Neuronal stem cell (in vitro differentiated cells): ENCODE measurements at regions not wholly inside any gene's neighbourhood (a gene's known extent, or its start where the extent isn't known, plus 50 kb on each side); places are given as distances from the start of the nearest gene placed in this dataset.

Experiments used
- DNase-seq: peaks from one replicate; pipeline ENCODE4 v3.0.0-alpha.2; 2013; ENCODE audit warnings: low spot score
- H2AFZ ChIP-seq: one replicate; pipeline ENCODE4 v1.6.1; 2013; ENCODE audit warnings: mild to moderate bottlenecking, low read length, inconsistent platforms
- H2AK5ac ChIP-seq: 2 replicates; pipeline ENCODE4 v1.6.1; 2013; ENCODE audit warnings: low read depth, mild to moderate bottlenecking, inconsistent platforms, low read length, moderate library complexity, mixed read lengths
- H2BK120ac ChIP-seq: 2 replicates; pipeline ENCODE4 v1.6.1; 2013; ENCODE audit warnings: low read depth, mild to moderate bottlenecking, inconsistent platforms, low read length, moderate library complexity, mixed read lengths
- H2BK12ac ChIP-seq: one replicate; pipeline ENCODE4 v1.6.1; 2013; ENCODE audit warnings: low read length, inconsistent platforms
- H2BK15ac ChIP-seq: 2 replicates; pipeline ENCODE4 v1.6.1; 2013; ENCODE audit warnings: mild to moderate bottlenecking, low read length, inconsistent platforms, mixed read lengths
- H2BK5ac ChIP-seq: one replicate; pipeline ENCODE4 v1.6.1; 2013; ENCODE audit warnings: inconsistent platforms, mild to moderate bottlenecking, low read length, moderate library complexity
- H3K14ac ChIP-seq: one replicate; pipeline ENCODE4 v1.6.1; 2013; ENCODE audit warnings: low read length, inconsistent platforms
- H3K18ac ChIP-seq: 2 replicates; pipeline ENCODE4 v1.6.1; 2013; ENCODE audit warnings: low read length, inconsistent platforms
- H3K23ac ChIP-seq: 2 replicates; pipeline ENCODE4 v1.6.1; 2013; ENCODE audit warnings: low read depth, mild to moderate bottlenecking, mixed read lengths, low read length, inconsistent platforms; ENCODE audit not compliant: poor library complexity
- H3K27ac ChIP-seq: replicated peaks from 3 replicates; pipeline ENCODE4 v1.5.1; 2013; ENCODE audit warnings: low read length, inconsistent platforms
- H3K27me3 ChIP-seq, 3 experiments: 2 replicates each; pipeline ENCODE4 v1.6.1; 2013; ENCODE audit warnings: low read length in 3 of 3, mild to moderate bottlenecking in 2 of 3, inconsistent platforms in 1 of 3, low read depth in 1 of 3, mixed read lengths in 1 of 3, moderate library complexity in 1 of 3; ENCODE audit not compliant: control insufficient read depth in 3 of 3, insufficient read depth in 3 of 3
- H3K36me3 ChIP-seq, 2 donors: replicated peaks in 1 of 2; 2 replicates each; pipeline ENCODE4 v1.6.1; 2013; ENCODE audit warnings: low read length in 2 of 2; ENCODE audit not compliant: control insufficient read depth in 2 of 2, insufficient read depth in 2 of 2
- H3K4ac ChIP-seq: 2 replicates; pipeline ENCODE4 v1.6.1; 2013; ENCODE audit warnings: inconsistent platforms, mild to moderate bottlenecking, low read length, moderate library complexity
- H3K4me1 ChIP-seq, 2 donors: 1 replicate in 1 of 2; 2 replicates in 1 of 2; pipeline ENCODE4 v1.6.1; 2013; ENCODE audit warnings: low read length in 2 of 2, low read depth in 1 of 2; ENCODE audit not compliant: control insufficient read depth in 2 of 2, insufficient read depth in 1 of 2
- H3K4me2 ChIP-seq: one replicate; pipeline ENCODE4 v1.6.1; 2013; ENCODE audit warnings: mild to moderate bottlenecking, low read length, inconsistent platforms; ENCODE audit not compliant: insufficient read depth, poor library complexity, severe bottlenecking
- H3K4me3 ChIP-seq, 2 donors: 2 replicates each; pipeline ENCODE4 v1.5.1; 2013; ENCODE audit warnings: low read length in 2 of 2, mild to moderate bottlenecking in 2 of 2, inconsistent platforms in 1 of 2, moderate library complexity in 1 of 2
- H3K79me1 ChIP-seq: one replicate; pipeline ENCODE4 v1.6.1; 2013; ENCODE audit warnings: low read depth, mild to moderate bottlenecking, inconsistent platforms, low read length, moderate library complexity
- H3K9ac ChIP-seq: one replicate; pipeline ENCODE4 v1.6.1; 2013; ENCODE audit warnings: mild to moderate bottlenecking, low read depth, low read length, inconsistent platforms; ENCODE audit not compliant: poor library complexity
- H3K9me3 ChIP-seq, 2 donors: replicated peaks in 1 of 2; 2 replicates each; pipeline versions ENCODE3 to v1.6.1; 2013; ENCODE audit warnings: low read length in 2 of 2, mild to moderate bottlenecking in 2 of 2, inconsistent platforms in 1 of 2, low read depth in 1 of 2, mixed read lengths in 1 of 2, moderate library complexity in 1 of 2; ENCODE audit not compliant: control insufficient read depth in 2 of 2, insufficient read depth in 1 of 2
- H4K8ac ChIP-seq: one replicate; pipeline ENCODE4 v1.6.1; 2013; ENCODE audit warnings: low read depth, mild to moderate bottlenecking, inconsistent platforms, low read length, moderate library complexity
- H4K91ac ChIP-seq: one replicate; pipeline ENCODE4 v1.6.1; 2013; ENCODE audit warnings: low read length, low read depth, mild to moderate bottlenecking, inconsistent platforms; ENCODE audit not compliant: poor library complexity
- WGBS, 2 donors: extraction: QIAGEN DNeasy Blood & Tissue Kit; methylation state at CpG; one replicate each; pipeline ENCODE4 v1.1.7; 2013; ENCODE audit warnings: missing lambda C conversion rate in 2 of 2, mixed read lengths in 1 of 2; ENCODE audit not compliant: insufficient read length in 2 of 2, insufficient replicate concordance in 1 of 2; ENCODE audit errors: extremely low coverage in 2 of 2; 5-methylcytosine and 5-hydroxymethylcytosine counted together

GRCh38 chr4:66182636-66183035 lies 512.3 kb upstream of the EPHA5 start:
- Histone ChIP-seq H4K8ac (no peak overlapping the region), H3K27ac (no peak overlapping the region), H2BK15ac (no peak overlapping the region), H2BK5ac (no peak overlapping the region), H3K14ac (no peak overlapping the region), H3K4ac (no peak overlapping the region), H3K18ac (no peak overlapping the region), H2BK12ac (no peak overlapping the region), H2AK5ac (no peak overlapping the region), H2AFZ (no peak overlapping the region), H4K91ac (no peak overlapping the region), H3K4me3 (no peak overlapping the region), H3K9ac (no peak overlapping the region), H3K4me2 (no peak overlapping the region), H3K9me3 (peaks cover 0 to 3% of the 10 kb centered on the region in 2 donors), H3K36me3 (no peaks in the 10 kb centered on the region), H3K23ac (no peak overlapping the region), H3K4me1 (peaks cover 0 to 2% of the 10 kb centered on the region in 2 donors), H3K27me3 (no peaks in the 10 kb centered on the region), H3K79me1 (no peaks in the 10 kb centered on the region), H2BK120ac (no peak overlapping the region)
- no CpG with 5 or more reads among the region's 1 CpG for WGBS, 2 donors
- DNase-seq, result no peak

DNA sequence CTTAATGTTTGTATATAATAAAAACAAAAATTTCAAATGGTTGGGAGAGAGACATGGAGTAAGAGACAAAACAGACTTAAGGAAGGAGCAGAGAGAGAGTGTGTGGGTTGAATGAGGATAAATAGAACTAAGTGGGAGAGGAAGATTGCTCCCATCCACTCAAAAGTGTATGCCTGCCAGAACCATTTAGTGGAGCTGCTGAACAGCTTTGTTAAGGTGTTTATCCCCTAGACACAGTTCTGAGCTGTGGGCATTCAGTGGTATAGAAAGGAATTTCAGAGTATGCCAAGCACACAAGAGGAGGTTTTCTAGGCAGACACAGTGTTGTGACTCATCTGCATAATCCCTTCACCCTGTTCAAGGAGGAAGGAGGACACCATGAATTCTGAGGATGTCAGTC lies 508.6 kb upstream of the EPHA5 start:
- no peak overlapping the region for H3K4ac ChIP-seq
- H3K27me3 ChIP-seq, result no peaks in the 10 kb centered on the region
- no peak overlapping the region for H2BK120ac ChIP-seq
- no peak overlapping the region for H2AFZ ChIP-seq
- no peak overlapping the region for H3K18ac ChIP-seq
- H3K14ac ChIP-seq, result no peak overlapping the region
- no peak overlapping the region for H3K27ac ChIP-seq
- H2AK5ac ChIP-seq, result no peak overlapping the region
- H3K4me1 ChIP-seq, result peaks cover 0 to 2% of the 10 kb centered on the region in 2 donors
- no peak overlapping the region for H4K91ac ChIP-seq
- no peak overlapping the region for H2BK5ac ChIP-seq
- no peak overlapping the region for H2BK15ac ChIP-seq
- DNase-seq, result peak; percentile 31
- no peak overlapping the region for H3K4me3 ChIP-seq
- no peak overlapping the region for H4K8ac ChIP-seq
- H3K4me2 ChIP-seq, result no peak overlapping the region
- no peaks in the 10 kb centered on the region for H3K36me3 ChIP-seq
- H2BK12ac ChIP-seq, result no peak overlapping the region
- H3K9ac ChIP-seq, result no peak overlapping the region
- no peak overlapping the region for H3K23ac ChIP-seq
- peaks cover 0 to under 1% of the 10 kb centered on the region in 2 donors for H3K9me3 ChIP-seq
- no peaks in the 10 kb centered on the region for H3K79me1 ChIP-seq

DNA sequence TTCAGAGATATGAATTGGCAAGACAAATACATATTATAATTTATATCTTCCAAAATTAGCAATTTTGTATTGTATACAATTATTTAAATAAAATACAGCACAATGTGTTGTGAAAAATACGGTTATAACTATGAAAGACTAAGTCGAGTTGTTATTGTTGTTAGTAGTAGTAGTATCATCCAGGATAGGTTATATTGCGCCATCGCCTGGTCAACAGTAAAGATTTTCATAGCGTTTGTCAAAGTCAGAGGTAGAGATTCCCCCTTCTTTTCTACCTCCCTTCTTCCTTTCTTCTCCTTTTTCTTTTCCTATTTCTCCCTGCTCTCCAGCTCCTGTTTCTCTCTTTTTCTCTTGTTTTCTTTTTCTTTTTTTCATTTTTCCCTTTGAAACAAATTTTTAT lies 499.1 kb upstream of the EPHA5 start:
- no peaks in the 10 kb centered on the region for H3K79me1 ChIP-seq
- no peak overlapping the region for H2BK15ac ChIP-seq
- no peaks in the 10 kb centered on the region for H3K27me3 ChIP-seq
- H2BK120ac ChIP-seq, result no peak overlapping the region
- no peak overlapping the region for H2AK5ac ChIP-seq
- H3K4me3 ChIP-seq, result no peak overlapping the region
- no peak overlapping the region for H3K4ac ChIP-seq
- no peak overlapping the region for H3K4me2 ChIP-seq
- H3K18ac ChIP-seq, result no peak overlapping the region
- no peak overlapping the region for H4K91ac ChIP-seq
- no peak overlapping the region for H3K23ac ChIP-seq
- H3K4me1 ChIP-seq, result no peaks in the 10 kb centered on the region
- H3K9ac ChIP-seq, result no peak overlapping the region
- peaks cover 0 to 4% of the 10 kb centered on the region in 2 donors for H3K9me3 ChIP-seq
- no peaks in the 10 kb centered on the region for H3K36me3 ChIP-seq
- H2BK5ac ChIP-seq, result no peak overlapping the region
- H2BK12ac ChIP-seq, result no peak overlapping the region
- no peak overlapping the region for H4K8ac ChIP-seq
- WGBS, 2 donors, result no CpG with 5 or more reads among the region's 5 CpGs
- no peak overlapping the region for H2AFZ ChIP-seq
- H3K27ac ChIP-seq, result no peak overlapping the region
- no peak for DNase-seq
- H3K14ac ChIP-seq, result no peak overlapping the region

DNA sequence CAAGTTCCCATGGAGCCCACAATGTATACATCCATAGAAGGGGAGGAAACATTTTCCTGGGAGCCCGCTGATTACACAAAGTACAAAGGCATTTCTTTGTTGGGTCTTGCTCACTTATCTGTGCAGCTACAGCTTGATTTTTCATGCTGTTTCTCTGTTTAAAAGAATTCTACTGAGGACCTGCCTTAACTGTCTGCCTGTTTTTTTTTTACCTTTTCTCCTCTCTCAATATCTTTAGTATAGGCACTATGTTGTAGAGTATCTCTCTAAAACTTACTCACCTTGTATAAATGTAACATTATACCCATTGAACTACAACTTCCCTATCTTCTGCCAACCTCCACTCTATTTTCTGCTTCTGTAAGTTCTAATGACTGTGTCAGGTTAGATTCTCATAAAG lies 494.6 kb upstream of the EPHA5 start:
- no peak overlapping the region for H3K23ac ChIP-seq
- H2BK5ac ChIP-seq, result no peak overlapping the region
- DNase-seq, result no peak
- H2BK120ac ChIP-seq, result no peak overlapping the region
- no peak overlapping the region for H4K8ac ChIP-seq
- no peak overlapping the region for H3K4ac ChIP-seq
- H3K14ac ChIP-seq, result no peak overlapping the region
- H3K4me3 ChIP-seq, result no peak overlapping the region
- H2AFZ ChIP-seq, result no peak overlapping the region
- no CpG with 5 or more reads among the region's 1 CpG for WGBS, 2 donors
- no peak overlapping the region for H3K4me2 ChIP-seq
- no peak overlapping the region for H3K9ac ChIP-seq
- H3K36me3 ChIP-seq, result no peaks in the 10 kb centered on the region
- H4K91ac ChIP-seq, result no peak overlapping the region
- H3K27ac ChIP-seq, result no peak overlapping the region
- H3K79me1 ChIP-seq, result no peaks in the 10 kb centered on the region
- H3K18ac ChIP-seq, result no peak overlapping the region
- no peaks in the 10 kb centered on the region for H3K27me3 ChIP-seq
- no peak overlapping the region for H2AK5ac ChIP-seq
- no peak overlapping the region for H2BK12ac ChIP-seq
- H3K4me1 ChIP-seq, result no peaks in the 10 kb centered on the region
- H3K9me3 ChIP-seq, result peaks cover 0 to 6% of the 10 kb centered on the region in 2 donors
- no peak overlapping the region for H2BK15ac ChIP-seq
